Activated CD4-positive, alpha-beta memory T cell treated with anti-CD3 and anti-CD28 coated beads for 36 hours (primary cell): ENCODE measurements at regions not wholly inside any gene's neighbourhood (a gene's known extent, or its start where the extent isn't known, plus 50 kb on each side); places are given as distances from the start of the nearest gene placed in this dataset.

ENCODE experiments used
- CTCF ChIA-PET: fragments of 350-600 bp; sonication (Branson Sonifier 250); formaldehyde crosslinking; loops from one replicate; lab custom pipeline; 2021; ENCODE audit warnings: antibody characterized with exemption, inconsistent platforms; lab: Charles Lee
- POLR2A ChIA-PET: fragments of 350-600 bp; sonication (Branson Sonifier 250); formaldehyde crosslinking; loops from one replicate; lab custom pipeline; 2021; ENCODE audit warnings: antibody characterized with exemption; lab: Charles Lee
- DNase-seq: peaks from one replicate; pipeline ENCODE4 v3.0.0-alpha.2; 2020
- H3K27ac Mint-ChIP-seq: one replicate; pipeline ENCODE4 v1.8.0; 2021; ENCODE audit warnings: mixed read lengths
- H3K27me3 Mint-ChIP-seq: one replicate; pipeline ENCODE4 v1.8.0; 2021; ENCODE audit warnings: mixed read lengths
- H3K36me3 Mint-ChIP-seq: one replicate; pipeline ENCODE4 v1.8.0; 2021; ENCODE audit warnings: mixed read lengths
- H3K4me1 Mint-ChIP-seq: one replicate; pipeline ENCODE4 v1.8.0; 2021; ENCODE audit warnings: low read depth, mixed read lengths
- H3K4me3 Mint-ChIP-seq: one replicate; pipeline ENCODE4 v1.8.0; 2021; ENCODE audit warnings: mild to moderate bottlenecking, mixed read lengths
- H3K9me3 Mint-ChIP-seq: one replicate; pipeline ENCODE4 v1.8.0; 2021; ENCODE audit warnings: mixed read lengths
- intact Hi-C: fragments of 100-400 bp; cut with micrococcal nuclease; formaldehyde crosslinking; loops from one replicate; pipeline ENCODE4 v1.15.1; 2023

DNA sequence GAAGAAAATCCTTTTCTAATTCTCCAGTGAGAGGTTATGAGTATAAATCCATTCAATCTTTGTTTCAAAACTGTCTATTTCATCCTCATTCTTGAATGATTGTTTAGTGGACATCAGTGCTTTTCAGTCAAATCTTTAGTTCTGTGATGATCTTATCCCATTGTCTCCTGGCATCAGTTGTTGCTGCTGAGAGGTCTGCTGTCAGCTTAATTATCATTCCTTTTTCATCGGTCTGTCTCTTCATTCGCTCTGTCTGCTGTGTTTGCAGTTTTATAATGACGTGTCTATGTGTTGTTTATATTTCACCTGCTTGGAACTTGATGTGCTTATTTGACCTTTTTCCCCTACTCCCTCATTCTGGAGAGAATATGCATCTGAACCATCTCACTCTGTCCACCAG is 69.2 kb upstream of the GLI2 start:
- Mint-ChIP-seq H3K36me3 (peaks cover 4% of the 10 kb centered on the region), H3K9me3 (peaks cover 31% of the 10 kb centered on the region), H3K4me3 (no peak overlapping the region), H3K4me1 (no peaks in the 10 kb centered on the region), H3K27me3 (peaks cover 21% of the 10 kb centered on the region), H3K27ac (no peak overlapping the region)
- ChIA-PET CTCF (no interaction called here), POLR2A (no interaction called here)
- intact Hi-C loops = no loop called here
- no peak for DNase-seq

DNA sequence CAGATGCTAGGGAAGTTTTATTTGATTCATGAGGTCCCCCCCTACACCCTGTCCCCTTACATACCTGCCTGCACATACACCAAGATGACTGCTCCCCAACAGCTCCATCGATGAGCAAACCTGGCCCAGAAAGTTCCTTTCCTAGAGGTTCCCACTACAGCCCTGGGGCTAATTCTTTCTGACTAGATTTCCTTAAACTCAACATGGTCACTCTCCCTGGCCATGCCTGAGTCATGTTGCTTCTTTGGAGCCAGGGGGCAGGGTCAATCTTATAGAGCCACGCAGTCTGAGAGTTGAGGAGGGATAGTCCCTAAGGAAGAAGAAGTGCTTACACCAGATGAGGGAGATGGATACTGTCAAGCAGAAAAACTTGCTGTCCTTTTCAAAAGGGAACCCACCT is 67.7 kb upstream of the GLI2 start:
- Mint-ChIP-seq H3K4me3 (no peak overlapping the region), H3K4me1 (no peaks in the 10 kb centered on the region), H3K27me3 (peaks cover 20% of the 10 kb centered on the region), H3K36me3 (peaks cover 4% of the 10 kb centered on the region), H3K27ac (no peak overlapping the region), H3K9me3 (peaks cover 31% of the 10 kb centered on the region)
- intact Hi-C loops = no loop called here
- ChIA-PET CTCF (no interaction called here), POLR2A (no interaction called here)
- no peak for DNase-seq

DNA sequence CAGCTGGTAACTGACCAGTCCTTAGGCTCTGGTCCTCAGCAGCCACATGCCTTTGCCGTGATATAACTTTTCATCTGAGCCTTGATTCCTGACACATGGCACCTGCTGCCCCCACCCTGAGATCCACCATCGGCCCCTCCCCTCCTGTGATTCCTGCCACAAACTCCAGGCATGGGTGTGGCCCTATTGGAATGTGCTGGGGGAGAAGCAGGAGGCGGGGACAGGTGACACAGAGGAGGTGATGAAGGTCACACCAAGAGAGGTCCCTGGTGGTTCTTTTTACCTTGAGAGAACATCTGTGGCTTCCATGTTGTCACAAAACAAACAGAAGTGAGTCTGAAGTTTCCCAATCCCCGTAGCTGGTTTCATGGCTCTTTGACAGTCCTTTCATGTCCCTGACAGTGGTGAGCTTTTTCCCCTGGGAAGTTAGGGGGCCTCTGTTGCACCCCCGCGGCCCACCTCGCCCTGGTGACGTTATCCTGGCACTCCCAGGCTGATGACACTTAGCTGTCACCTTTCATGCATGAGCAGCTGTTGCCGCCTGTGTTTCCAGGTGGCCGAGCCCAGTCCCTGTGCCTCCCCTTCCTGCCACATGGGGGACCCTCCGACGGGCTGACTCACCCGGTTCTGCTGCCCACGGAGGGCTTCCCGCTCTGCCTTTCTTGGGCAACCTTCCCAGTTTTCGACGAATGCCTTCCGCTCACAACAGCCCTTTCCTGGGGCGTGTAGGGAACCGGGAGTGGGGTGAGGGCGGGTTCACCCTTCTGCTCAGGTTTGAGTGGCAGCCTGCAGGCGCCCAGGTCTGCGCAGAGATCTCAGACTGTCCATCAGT is 66.3 kb upstream of the GLI2 start:
- POLR2A ChIA-PET = no interaction called here
- H3K36me3 Mint-ChIP-seq = peaks cover 4% of the 10 kb centered on the region
- H3K9me3 Mint-ChIP-seq = peaks cover 28% of the 10 kb centered on the region
- CTCF ChIA-PET = interaction anchor here (1.2 kb wide), 1 partner anchor 12 kb away, joined by 7 read pairs; no protein-coding TSS in a partner anchor
- peaks cover 21% of the 10 kb centered on the region for H3K27me3 Mint-ChIP-seq
- no peak overlapping the region for H3K27ac Mint-ChIP-seq
- intact Hi-C loops = no loop called here
- H3K4me3 Mint-ChIP-seq = no peak overlapping the region
- DNase-seq = no peak
- H3K4me1 Mint-ChIP-seq = no peaks in the 10 kb centered on the region

DNA sequence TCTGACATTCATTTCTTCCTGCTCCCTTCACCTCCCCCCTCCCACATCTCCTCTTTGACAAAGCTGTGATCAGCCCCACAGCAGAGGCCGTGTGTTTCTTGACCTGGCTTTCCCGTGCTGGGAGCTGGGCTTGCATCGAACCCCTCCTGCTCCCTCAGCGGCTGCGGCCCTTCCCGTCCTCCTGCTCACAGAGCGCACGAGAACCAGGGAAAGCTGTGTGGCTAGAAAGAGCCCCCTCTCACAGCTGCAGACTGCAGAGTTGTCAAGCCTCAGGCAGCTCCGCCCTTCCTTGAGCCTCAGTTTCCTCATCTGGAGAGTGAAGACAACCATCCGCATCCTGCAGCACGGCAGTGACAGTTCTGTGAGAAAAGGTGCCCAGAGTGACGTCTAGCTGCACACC is 65.7 kb upstream of the GLI2 start:
- H3K9me3 Mint-ChIP-seq = peaks cover 22% of the 10 kb centered on the region
- CTCF ChIA-PET = interaction anchor here (1.2 kb wide), 1 partner anchor 11 kb away, joined by 7 read pairs; no protein-coding TSS in a partner anchor
- no peak for DNase-seq
- no peaks in the 10 kb centered on the region for H3K4me1 Mint-ChIP-seq
- POLR2A ChIA-PET = no interaction called here
- intact Hi-C loops = no loop called here
- peaks cover 21% of the 10 kb centered on the region for H3K27me3 Mint-ChIP-seq
- peaks cover 4% of the 10 kb centered on the region for H3K36me3 Mint-ChIP-seq
- H3K27ac Mint-ChIP-seq = no peak overlapping the region
- no peak overlapping the region for H3K4me3 Mint-ChIP-seq

DNA sequence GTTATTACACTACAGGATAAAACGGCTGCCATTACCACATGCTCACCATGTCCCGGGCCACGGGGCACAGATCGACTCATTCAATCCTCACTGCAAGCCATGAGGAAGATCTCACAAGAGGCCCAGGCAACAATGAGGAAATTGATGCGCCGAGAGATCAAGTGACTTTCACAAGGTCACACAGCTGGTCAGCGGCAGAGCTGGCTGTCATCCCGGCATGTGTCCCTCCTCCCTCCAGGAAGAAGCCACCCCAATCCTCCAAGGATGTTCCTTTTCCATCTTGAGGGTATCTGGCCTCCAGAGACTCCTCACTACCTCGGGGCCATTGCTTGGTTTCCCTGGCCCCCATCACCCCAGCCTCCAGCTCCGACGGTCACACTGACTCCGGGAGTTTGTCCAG is 65.3 kb upstream of the GLI2 start:
- CTCF ChIA-PET = interaction anchor here (1.2 kb wide), 1 partner anchor 11 kb away, joined by 7 read pairs; no protein-coding TSS in a partner anchor
- intact Hi-C loops = no loop called here
- POLR2A ChIA-PET = no interaction called here
- H3K36me3 Mint-ChIP-seq = peaks cover 4% of the 10 kb centered on the region
- DNase-seq = no peak
- no peak overlapping the region for H3K4me3 Mint-ChIP-seq
- no peaks in the 10 kb centered on the region for H3K4me1 Mint-ChIP-seq
- H3K27me3 Mint-ChIP-seq = peaks cover 21% of the 10 kb centered on the region
- H3K27ac Mint-ChIP-seq = no peak overlapping the region
- H3K9me3 Mint-ChIP-seq = peaks cover 18% of the 10 kb centered on the region

DNA sequence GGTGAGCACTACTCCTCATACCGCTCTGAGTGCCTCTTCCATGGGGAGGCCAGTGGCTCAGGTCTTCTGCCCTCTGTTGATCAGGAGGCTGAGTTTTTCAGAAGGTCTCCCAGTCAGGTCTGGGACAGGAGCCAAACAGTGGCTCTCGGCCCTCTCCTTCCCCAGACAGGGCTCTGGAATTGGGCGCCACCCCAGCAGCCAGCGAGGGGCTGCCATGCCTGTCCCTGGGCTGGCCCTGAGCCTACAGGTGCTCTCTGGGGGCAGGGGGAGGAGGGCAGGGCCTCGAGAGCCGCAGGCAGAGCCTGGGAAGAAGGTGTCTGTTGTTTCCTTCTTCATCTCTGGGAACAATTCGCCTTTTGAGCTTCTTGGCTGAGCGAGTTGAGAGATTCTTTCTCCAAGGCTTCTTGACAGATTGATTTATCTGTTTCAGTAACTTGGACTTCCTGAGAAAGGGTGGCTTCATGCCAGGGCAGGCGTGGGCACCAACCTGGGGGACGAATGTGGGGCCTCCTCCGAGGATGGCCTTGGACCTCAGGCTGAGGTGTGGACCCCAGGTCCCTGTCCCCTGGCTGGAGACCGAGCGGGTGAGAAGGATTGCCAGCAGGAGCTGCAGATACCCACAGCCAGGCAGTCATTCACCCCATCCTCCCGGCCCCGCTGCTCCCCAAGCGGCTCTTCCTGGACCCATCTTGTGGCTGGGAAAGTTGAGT is 64.7 kb upstream of the GLI2 start:
- H3K27ac Mint-ChIP-seq = no peak overlapping the region
- peaks cover 14% of the 10 kb centered on the region for H3K9me3 Mint-ChIP-seq
- intact Hi-C loops = no loop called here
- no peaks in the 10 kb centered on the region for H3K4me1 Mint-ChIP-seq
- peaks cover 23% of the 10 kb centered on the region for H3K27me3 Mint-ChIP-seq
- peaks cover 4% of the 10 kb centered on the region for H3K36me3 Mint-ChIP-seq
- DNase-seq = no peak
- CTCF ChIA-PET = no interaction called here
- POLR2A ChIA-PET = no interaction called here
- no peak overlapping the region for H3K4me3 Mint-ChIP-seq

DNA sequence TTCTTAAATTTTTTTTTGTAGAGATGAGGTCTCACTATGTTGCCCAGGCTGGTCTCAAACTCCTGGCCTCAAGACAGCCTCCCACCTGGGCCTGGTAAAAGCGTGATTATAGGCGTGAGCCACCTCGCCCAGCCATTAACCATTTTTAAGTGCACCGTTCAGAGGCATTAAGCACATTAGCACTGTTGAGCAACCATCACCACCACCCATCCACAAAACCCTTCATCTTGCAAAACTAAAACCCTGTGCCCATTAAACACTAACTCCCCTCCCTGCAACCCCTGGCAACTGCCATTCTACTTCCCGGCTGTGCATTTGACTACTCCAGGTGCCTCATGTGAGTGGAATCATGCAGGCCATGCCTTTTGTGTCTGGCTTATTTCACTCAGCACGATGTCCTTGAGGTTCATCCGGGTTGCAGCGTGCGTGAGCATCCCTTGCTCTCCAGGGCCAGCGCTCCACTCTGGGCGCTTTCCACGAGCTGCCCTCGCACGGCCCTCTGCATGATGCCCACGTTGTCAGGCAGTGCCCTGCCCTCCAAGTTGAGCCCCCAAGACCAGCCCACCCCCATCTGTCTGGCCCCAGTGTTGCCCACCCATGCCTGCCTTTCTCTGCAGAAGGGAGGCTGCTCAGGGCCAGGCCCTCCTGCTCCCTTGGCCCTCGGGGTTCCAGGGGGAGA is 63.0 kb upstream of the GLI2 start:
- no peak overlapping the region for H3K27ac Mint-ChIP-seq
- no peak for DNase-seq
- peaks cover 3% of the 10 kb centered on the region for H3K9me3 Mint-ChIP-seq
- H3K4me1 Mint-ChIP-seq = no peaks in the 10 kb centered on the region
- intact Hi-C loops = no loop called here
- no peak overlapping the region for H3K4me3 Mint-ChIP-seq
- ChIA-PET POLR2A (no interaction called here), CTCF (interaction anchor here (0.8 kb wide), 1 partner anchor 8 kb away, joined by 4 read pairs; no protein-coding TSS in a partner anchor)
- H3K36me3 Mint-ChIP-seq = no peaks in the 10 kb centered on the region
- H3K27me3 Mint-ChIP-seq = peaks cover 31% of the 10 kb centered on the region

DNA sequence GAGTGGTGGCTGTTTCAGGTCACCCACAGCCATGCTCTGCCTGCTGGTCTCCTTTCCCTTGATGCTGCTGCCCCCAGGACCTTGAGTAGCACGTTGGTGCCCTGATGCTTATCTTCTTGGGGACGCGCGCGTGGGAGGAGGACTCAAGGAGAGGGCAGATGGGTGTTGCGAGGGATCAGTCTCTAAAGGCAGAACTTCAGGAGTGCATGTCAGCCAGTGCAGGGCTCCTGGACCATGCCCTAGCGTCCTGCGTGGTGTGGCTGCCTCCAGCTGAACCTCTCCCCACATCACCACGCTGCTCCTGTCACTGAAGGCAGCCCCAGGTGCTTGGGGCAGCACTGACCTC is 62.5 kb upstream of the GLI2 start:
- no peak overlapping the region for H3K27ac Mint-ChIP-seq
- H3K4me1 Mint-ChIP-seq = no peaks in the 10 kb centered on the region
- H3K36me3 Mint-ChIP-seq = no peaks in the 10 kb centered on the region
- no peak overlapping the region for H3K4me3 Mint-ChIP-seq
- DNase-seq = no peak
- intact Hi-C loops = no loop called here
- H3K27me3 Mint-ChIP-seq = peaks cover 31% of the 10 kb centered on the region
- ChIA-PET POLR2A (no interaction called here), CTCF (interaction anchor here (1.2 kb wide), 1 partner anchor 15 kb away, joined by 3 read pairs; no protein-coding TSS in a partner anchor)
- no peaks in the 10 kb centered on the region for H3K9me3 Mint-ChIP-seq

DNA sequence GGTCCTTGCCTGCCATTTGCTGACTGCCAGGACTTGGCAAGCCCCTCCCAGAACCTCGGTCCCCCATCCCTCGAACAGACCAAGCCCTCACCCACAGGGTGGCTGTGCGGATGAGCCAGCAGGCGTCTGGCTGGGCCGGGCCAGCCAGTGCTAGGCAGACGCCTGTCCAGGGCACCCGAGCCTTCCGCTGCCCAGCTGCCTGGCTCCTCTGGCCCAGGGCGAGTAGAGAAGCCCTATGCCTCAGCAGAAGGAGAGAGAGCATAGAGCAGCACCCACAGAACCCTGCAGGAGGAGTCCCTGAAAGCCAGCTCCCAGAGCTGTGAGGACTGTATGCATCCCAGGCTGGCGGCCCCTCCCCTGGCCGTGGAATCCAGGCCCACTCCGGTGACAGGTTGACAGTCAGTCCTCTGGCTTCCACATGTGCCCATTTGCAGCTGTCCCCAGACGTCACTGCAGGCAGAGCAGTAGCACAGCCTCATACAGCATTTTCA is 62.1 kb upstream of the GLI2 start:
- Mint-ChIP-seq H3K27me3 (peaks cover 29% of the 10 kb centered on the region), H3K9me3 (no peaks in the 10 kb centered on the region), H3K4me3 (no peak overlapping the region), H3K27ac (no peak overlapping the region), H3K4me1 (no peaks in the 10 kb centered on the region), H3K36me3 (no peaks in the 10 kb centered on the region)
- DNase-seq = no peak
- POLR2A ChIA-PET = no interaction called here
- intact Hi-C loops = no loop called here
- CTCF ChIA-PET = interaction anchor here (1.2 kb wide), 1 partner anchor 15 kb away, joined by 3 read pairs; no protein-coding TSS in a partner anchor

DNA sequence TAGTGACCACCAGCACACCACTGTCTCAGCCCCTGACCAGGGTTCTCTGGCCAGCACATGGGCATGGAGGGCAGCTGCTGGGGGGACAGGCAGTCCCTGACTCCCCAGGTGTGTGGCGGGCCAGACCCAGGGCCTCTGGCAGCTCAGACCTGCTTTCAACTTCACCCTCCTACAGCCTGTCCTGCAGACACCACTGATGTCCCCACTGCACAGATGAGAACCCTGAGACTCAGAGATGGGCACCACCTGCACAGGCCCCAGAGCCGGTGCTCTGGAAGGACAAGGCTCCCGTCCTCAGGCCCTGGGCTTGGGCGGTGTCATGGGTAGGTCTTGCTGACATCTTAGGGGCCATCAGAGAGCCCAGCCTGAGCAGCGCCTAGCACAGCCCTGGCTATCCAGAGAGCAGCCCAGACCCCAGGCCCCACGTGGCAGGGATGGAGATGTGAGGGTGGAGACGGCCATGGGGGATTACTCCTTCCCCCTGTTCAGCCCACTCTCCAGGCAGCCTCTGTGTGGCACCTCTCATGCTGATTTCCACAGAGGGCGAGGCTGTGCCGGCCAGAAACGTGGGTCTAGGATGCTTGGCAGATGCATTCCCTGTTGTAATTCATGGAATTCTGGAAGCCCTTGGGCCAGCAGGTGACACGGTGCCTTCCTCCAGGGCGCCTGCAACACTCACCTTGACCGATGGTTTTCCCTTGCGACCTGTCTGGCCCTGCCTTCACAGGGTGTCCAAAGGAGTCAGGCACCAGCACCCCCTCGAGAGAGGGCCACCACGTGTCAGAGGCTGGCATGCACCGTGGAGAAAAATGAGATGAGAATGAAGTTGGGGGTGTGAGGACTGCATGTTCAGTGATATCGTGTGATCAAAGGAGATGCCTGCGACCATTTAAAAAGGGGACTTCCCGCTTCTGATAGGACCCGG is 61.2 kb upstream of the GLI2 start:
- Mint-ChIP-seq H3K27ac (no peak overlapping the region), H3K9me3 (no peaks in the 10 kb centered on the region), H3K4me1 (no peaks in the 10 kb centered on the region), H3K4me3 (no peak overlapping the region), H3K27me3 (peaks cover 22% of the 10 kb centered on the region), H3K36me3 (no peaks in the 10 kb centered on the region)
- POLR2A ChIA-PET = no interaction called here
- no peak for DNase-seq
- CTCF ChIA-PET = interaction anchor here (0.9 to 1.6 kb wide), 5 partner anchors 16 to 361 kb away, joined by 3 to 12 read pairs (median 3); no protein-coding TSS in a partner anchor
- intact Hi-C loops = no loop called here

DNA sequence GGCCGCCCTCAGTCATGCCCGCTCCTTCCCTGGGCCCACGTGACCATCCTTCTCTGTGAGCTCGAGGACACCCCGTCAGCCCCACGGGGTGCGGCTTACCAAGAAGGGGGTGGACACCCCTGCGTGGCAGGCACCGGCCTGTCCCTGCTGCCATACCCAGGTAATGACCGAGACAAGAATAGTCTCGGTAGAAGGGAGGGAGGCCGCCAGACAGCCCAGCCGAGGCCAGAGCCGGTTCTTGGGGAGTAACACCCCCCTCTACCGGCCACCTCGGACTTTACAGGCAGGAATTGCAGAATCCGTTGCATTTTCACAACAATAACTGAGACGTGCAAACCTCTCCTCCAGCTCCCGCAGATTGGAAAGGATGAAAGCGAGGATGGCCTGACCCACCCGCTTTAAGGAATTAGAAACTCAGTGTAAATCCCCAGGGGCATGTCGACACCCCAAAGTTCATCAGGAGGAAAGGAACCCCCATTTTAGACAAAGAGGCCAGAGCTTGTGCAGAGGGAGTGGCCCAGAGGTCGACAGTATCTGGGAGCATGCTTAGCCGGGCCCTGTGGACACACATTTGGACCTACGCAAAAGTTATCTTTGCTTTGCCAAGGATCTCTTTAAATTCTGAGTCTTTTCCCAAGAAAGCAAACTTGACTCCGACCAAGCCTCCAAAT is 60.1 kb upstream of the GLI2 start:
- intact Hi-C loops = no loop called here
- Mint-ChIP-seq H3K4me1 (peaks cover 2% of the 10 kb centered on the region), H3K27ac (no peak overlapping the region), H3K36me3 (no peaks in the 10 kb centered on the region), H3K9me3 (no peaks in the 10 kb centered on the region), H3K27me3 (peaks cover 15% of the 10 kb centered on the region), H3K4me3 (no peak overlapping the region)
- ChIA-PET POLR2A (no interaction called here), CTCF (interaction anchor here (0.8 to 1.6 kb wide), 7 partner anchors 18 to 923 kb away, joined by 3 to 12 read pairs (median 3); no protein-coding TSS in a partner anchor)
- peak; percentile 65 for DNase-seq
